H1 (cell line): ENCODE measurements at regions not wholly inside any gene's neighbourhood (a gene's known extent, or its start where the extent isn't known, plus 50 kb on each side); places are given as distances from the start of the nearest gene placed in this dataset.
A peak's percentile ranks its signal among the peaks of the same experiment; 100 is the strongest.

Experiments
- CTCF ChIA-PET: fragments of 300-600 bp; sonication (Branson Sonifier 250); formaldehyde crosslinking; loops from one replicate; lab custom pipeline; 2021; ENCODE audit not compliant: partially characterized antibody; lab: Charles Lee
- POLR2A ChIA-PET: fragments of 300-600 bp; sonication (Branson Sonifier 250); formaldehyde crosslinking; loops from one replicate; lab custom pipeline; 2021; ENCODE audit warnings: inconsistent platforms; ENCODE audit not compliant: partially characterized antibody; lab: Charles Lee
- DNase-seq, 2 experiments: peaks; one replicate each; pipeline versions ENCODE4 v3.0.0 to v3.0.0-alpha.2; 2010 to 2022; ENCODE audit warnings: low spot score in 2 of 2, low read depth in 1 of 2, mixed read lengths in 1 of 2
- FAIRE-seq: peaks from 2 replicates; lab custom pipeline; 2011; peaks lifted over from hg19 to GRCh38; lab: Jason Lieb, UNC
- H2AFZ ChIP-seq: 2 replicates; pipeline ENCODE4 v1.8.1; 2012; ENCODE audit warnings: low read length, inconsistent platforms
- H2AK5ac ChIP-seq: 2 replicates; pipeline ENCODE4 v1.6.1; 2013; ENCODE audit warnings: low read depth, low read length
- H2BK120ac ChIP-seq: replicated peaks from 2 replicates; pipeline ENCODE3; 2013; ENCODE audit warnings: low read depth, low read length, inconsistent platforms
- H2BK12ac ChIP-seq: 2 replicates; pipeline ENCODE4 v1.6.1; 2013; ENCODE audit warnings: low read depth, low read length
- H2BK15ac ChIP-seq: 2 replicates; pipeline ENCODE4 v1.6.1; 2013; ENCODE audit warnings: low read length
- H2BK20ac ChIP-seq: 2 replicates; pipeline ENCODE4 v1.6.1; 2013; ENCODE audit warnings: low read length
- H2BK5ac ChIP-seq: 2 replicates; pipeline ENCODE4 v1.6.1; 2013; ENCODE audit warnings: low read depth, low read length
- H3K14ac ChIP-seq: 2 replicates; pipeline ENCODE4 v1.6.1; 2013; ENCODE audit warnings: inconsistent platforms; ENCODE audit not compliant: insufficient read length
- H3K18ac ChIP-seq: 2 replicates; pipeline ENCODE4 v1.6.1; 2013; ENCODE audit warnings: low read length; ENCODE audit errors: extremely low read depth
- H3K23ac ChIP-seq: 2 replicates; pipeline ENCODE4 v1.6.1; 2013; ENCODE audit warnings: inconsistent platforms; ENCODE audit not compliant: insufficient read length
- H3K23me2 ChIP-seq: 2 replicates; pipeline ENCODE4 v1.6.1; 2013; ENCODE audit warnings: low read depth, low read length
- H3K27ac ChIP-seq: 2 replicates; pipeline ENCODE4 v1.6.1; 2011; ENCODE audit warnings: low read depth, low read length, inconsistent platforms
- H3K27me3 ChIP-seq, 4 experiments: replicated peaks in 1 of 4; 1 replicate in 1 of 4; 2 replicates in 3 of 4; pipeline versions ENCODE4 v1.6.1 to v1.8.1; 2011 to 2013; ENCODE audit warnings: low read length in 3 of 4, mild to moderate bottlenecking in 3 of 4, inconsistent platforms in 2 of 4, mixed read lengths in 2 of 4, moderate library complexity in 1 of 4; ENCODE audit not compliant: control insufficient read depth in 3 of 4, insufficient read depth in 3 of 4; ENCODE audit errors: extremely low read depth in 1 of 4
- H3K36me3 ChIP-seq, 4 experiments: 2 replicates each; pipeline versions ENCODE4 v1.6.1 to v1.8.1; 2011 to 2013; ENCODE audit warnings: mild to moderate bottlenecking in 4 of 4, low read length in 3 of 4, moderate library complexity in 2 of 4, control low read depth in 1 of 4, inconsistent platforms in 1 of 4; ENCODE audit not compliant: insufficient read depth in 4 of 4, control insufficient read depth in 2 of 4
- H3K4ac ChIP-seq: replicated peaks from 2 replicates; pipeline ENCODE3; 2013; ENCODE audit warnings: low read length, low read depth, mixed read lengths, inconsistent platforms; ENCODE audit not compliant: insufficient read length
- H3K4me1 ChIP-seq, 4 experiments: replicated peaks in 1 of 4; 1 replicate in 1 of 4; 2 replicates in 3 of 4; pipeline versions ENCODE4 v1.6.1 to v1.8.1; 2011 to 2013; ENCODE audit warnings: low read length in 3 of 4, inconsistent platforms in 2 of 4, mixed read lengths in 1 of 4; ENCODE audit not compliant: insufficient read depth in 4 of 4, control insufficient read depth in 3 of 4
- H3K4me2 ChIP-seq, 2 experiments: 2 replicates each; pipeline versions ENCODE4 v1.6.1 to v1.8.1; 2011 to 2013; ENCODE audit warnings: low read depth in 2 of 2, low read length in 2 of 2, control low read depth in 1 of 2, inconsistent platforms in 1 of 2, mild to moderate bottlenecking in 1 of 2; ENCODE audit not compliant: insufficient read depth in 1 of 2
- H3K4me3 ChIP-seq, 4 experiments: fragments of 200-600, 300-600 bp in 1 of 4; sonication (generic), shearing (Covaris generic), sonication (Bioruptor Twin) in 1 of 4; 2 replicates each; pipeline versions ENCODE4 v1.5.1 to v1.8.1; 2011 to 2016; ENCODE audit warnings: low read length in 4 of 4, low read depth in 3 of 4, control low read depth in 2 of 4, inconsistent platforms in 2 of 4, mild to moderate bottlenecking in 2 of 4, mixed read lengths in 1 of 4, moderate library complexity in 1 of 4; ENCODE audit not compliant: insufficient read depth in 2 of 4; ENCODE audit errors: extremely low read depth in 1 of 4
- H3K56ac ChIP-seq: replicated peaks from 2 replicates; pipeline ENCODE3; 2013; ENCODE audit warnings: low read depth, mild to moderate bottlenecking, mixed read lengths, low read length, inconsistent platforms; ENCODE audit not compliant: insufficient read length
- H3K79me1 ChIP-seq: 2 replicates; pipeline ENCODE4 v1.6.1; 2013; ENCODE audit warnings: low read depth, low read length, control low read depth
- H3K79me2 ChIP-seq, 2 experiments: 2 replicates each; pipeline versions ENCODE4 v1.6.1 to v1.8.1; 2012 to 2013; ENCODE audit warnings: low read length in 2 of 2, mild to moderate bottlenecking in 2 of 2, inconsistent platforms in 1 of 2; ENCODE audit not compliant: insufficient read depth in 2 of 2, control insufficient read depth in 1 of 2
- H3K9ac ChIP-seq, 4 experiments: replicated peaks in 1 of 4; 1 replicate in 1 of 4; 2 replicates in 3 of 4; pipeline versions ENCODE4 v1.6.1 to v1.8.1; 2011 to 2013; ENCODE audit warnings: low read depth in 3 of 4, low read length in 3 of 4, control low read depth in 2 of 4, mild to moderate bottlenecking in 2 of 4, moderate library complexity in 2 of 4, inconsistent platforms in 1 of 4; ENCODE audit errors: extremely low read depth in 1 of 4
- H3K9me3 ChIP-seq, 2 experiments: 2 replicates each; pipeline versions ENCODE4 v1.6.1 to v1.8.1; 2012 to 2013; ENCODE audit warnings: mild to moderate bottlenecking in 2 of 2, moderate library complexity in 2 of 2, control low read depth in 1 of 2, inconsistent platforms in 1 of 2, low read depth in 1 of 2, low read length in 1 of 2, mixed read lengths in 1 of 2; ENCODE audit not compliant: insufficient read depth in 2 of 2
- H4K20me1 ChIP-seq, 2 experiments: replicated peaks in 1 of 2; 2 replicates each; pipeline versions ENCODE3 to v1.8.1; 2011 to 2013; ENCODE audit warnings: inconsistent platforms in 2 of 2, low read length in 2 of 2, mild to moderate bottlenecking in 1 of 2; ENCODE audit not compliant: insufficient read depth in 2 of 2, control insufficient read depth in 1 of 2
- H4K5ac ChIP-seq: 2 replicates; pipeline ENCODE4 v1.6.1; 2013; ENCODE audit warnings: low read length, low read depth, mixed read lengths, inconsistent platforms; ENCODE audit not compliant: insufficient read length
- H4K8ac ChIP-seq: 2 replicates; pipeline ENCODE4 v1.8.0; 2013; ENCODE audit warnings: mild to moderate bottlenecking, moderate library complexity, low read length, inconsistent platforms; ENCODE audit not compliant: insufficient read depth; ENCODE audit errors: extremely low read depth
- H4K91ac ChIP-seq: replicated peaks from 2 replicates; pipeline ENCODE3; 2013; ENCODE audit warnings: low read length, mixed read lengths, inconsistent platforms; ENCODE audit not compliant: insufficient read length
- BCL11A ChIP-seq, 2 experiments: IDR thresholded peaks; one replicate each; pipeline ENCODE4 v1.6.1; 2011; ENCODE audit warnings: low read depth in 2 of 2, low read length in 2 of 2, mild to moderate bottlenecking in 2 of 2
- CHD1 ChIP-seq: IDR thresholded peaks from 2 replicates; pipeline ENCODE4 v1.6.1; 2012; ENCODE audit warnings: low read depth, low read length, improper control_type of control experiment
- CTCF ChIP-seq, 3 experiments: IDR thresholded peaks; 1 replicate in 2 of 3; 2 replicates in 1 of 3; pipeline versions ENCODE4 v1.5.1 to v1.6.1; 2011; ENCODE audit warnings: low read length in 3 of 3, mild to moderate bottlenecking in 3 of 3, inconsistent platforms in 2 of 3, low read depth in 1 of 3, moderate library complexity in 1 of 3; ENCODE audit not compliant: insufficient read depth in 1 of 3; ENCODE audit errors: control extremely low read depth in 1 of 3
- GTF2F1 ChIP-seq: IDR thresholded peaks from 2 replicates; pipeline ENCODE4 v1.6.1; 2012; ENCODE audit warnings: low read depth, low read length, improper control_type of control experiment, borderline replicate concordance
- MAX ChIP-seq: IDR thresholded peaks from 2 replicates; pipeline ENCODE4 v1.6.1; 2012; ENCODE audit warnings: inconsistent platforms
- NRF1 ChIP-seq: IDR thresholded peaks from 2 replicates; pipeline ENCODE4 v1.6.1; 2011; ENCODE audit warnings: mild to moderate bottlenecking, low read depth, low read length, improper control_type of control experiment
- RAD21 ChIP-seq, 2 experiments: IDR thresholded peaks in 1 of 2; conservative IDR thresholded peaks in 1 of 2; 2 replicates each; pipeline ENCODE4 v1.6.1; 2011; ENCODE audit warnings: low read depth in 2 of 2, low read length in 2 of 2, improper control_type of control experiment in 1 of 2, inconsistent platforms in 1 of 2, mild to moderate bottlenecking in 1 of 2, moderate library complexity in 1 of 2
- TCF12 ChIP-seq: IDR thresholded peaks from 2 replicates; pipeline ENCODE4 v1.6.1; 2011; ENCODE audit warnings: low read depth, mild to moderate bottlenecking, low read length
- ZNF274 ChIP-seq: IDR thresholded peaks from 2 replicates; pipeline ENCODE4 v1.7.0; 2012; ENCODE audit warnings: low read length, borderline replicate concordance; ENCODE audit errors: extremely low read depth
- WGBS, 2 experiments: shearing (Covaris generic) in 1 of 2; methylation state at CpG; one replicate each; pipeline versions ENCODE4 v1.1.6 to v1.1.7; 2013 to 2015; ENCODE audit warnings: low lambda C conversion rate in 2 of 2, mixed read lengths in 2 of 2, inconsistent platforms in 1 of 2, low coverage in 1 of 2, missing lambda C conversion rate in 1 of 2; ENCODE audit not compliant: insufficient replicate concordance in 2 of 2, insufficient coverage in 1 of 2, insufficient read length in 1 of 2; ENCODE audit errors: extremely low coverage in 1 of 2, missing lambda C conversion rate in 1 of 2; 5-methylcytosine and 5-hydroxymethylcytosine counted together
- TF ChIP-seq, protein P1 (sequence below): IDR thresholded peaks from 2 replicates; pipeline ENCODE4 v1.6.1; 2011; ENCODE audit warnings: low read depth, mild to moderate bottlenecking, low read length; ENCODE audit not compliant: insufficient read depth

DNA sequence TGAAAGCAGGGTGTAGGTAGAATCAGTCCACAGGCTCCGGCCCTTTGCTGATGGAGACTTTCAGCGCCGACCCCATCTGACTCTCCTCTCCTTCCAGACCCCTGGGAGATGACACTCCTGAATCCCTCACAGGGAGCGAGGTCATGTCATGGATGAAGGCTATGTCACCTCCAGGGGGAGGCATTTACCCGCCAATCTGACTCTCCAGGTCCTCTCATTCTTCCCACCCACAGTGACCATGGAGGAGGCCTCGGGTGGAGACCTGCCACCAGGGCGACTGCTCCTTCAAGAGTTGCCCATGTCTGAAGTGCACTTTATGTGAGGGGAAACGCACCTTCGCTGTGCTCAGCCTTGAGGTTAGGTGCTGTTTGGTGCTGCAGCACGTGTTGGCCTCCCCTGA lies 112.7 kb downstream of the KLF13 start:
- H3K4me2 ChIP-seq: no peak overlapping the region
- no peak overlapping the region for H3K4me3 ChIP-seq
- H4K91ac ChIP-seq: no peak overlapping the region
- H3K4ac ChIP-seq: no peak overlapping the region
- no peak overlapping the region for H2BK12ac ChIP-seq
- DNase-seq: peak in 1 of 2 experiments; percentile 60
- no peak overlapping the region for H2BK15ac ChIP-seq
- ChIA-PET POLR2A (interaction anchor here (1.3 kb wide), 1 partner anchor 13 kb away, joined by 4 read pairs; no protein-coding TSS in a partner anchor), CTCF (interaction anchor here (0.6 to 15.1 kb wide), 19 partner anchors 12 to 239 kb away, joined by 3 to 199 read pairs (median 6); no protein-coding TSS in a partner anchor)
- no peak overlapping the region for H2AK5ac ChIP-seq
- H3K9me3 ChIP-seq: no peaks in the 10 kb centered on the region
- H3K9ac ChIP-seq: no peak overlapping the region
- FAIRE-seq: no peak
- no peak overlapping the region for H2BK120ac ChIP-seq
- no peak overlapping the region for H3K23ac ChIP-seq
- H3K79me2 ChIP-seq: no peaks in the 10 kb centered on the region
- no peaks in the 10 kb centered on the region for H3K36me3 ChIP-seq
- no peak overlapping the region for H2BK20ac ChIP-seq
- no peak overlapping the region for H4K5ac ChIP-seq
- H4K8ac ChIP-seq: no peak overlapping the region
- H3K18ac ChIP-seq: no peak overlapping the region
- H2BK5ac ChIP-seq: no peak overlapping the region
- WGBS, 2 experiments: 81% methylated on average over 10 of the region's 10 CpGs; no CpG with 5 or more reads in 1 of the 2 experiments
- no peak overlapping the region for H2AFZ ChIP-seq
- peaks cover 3% of the 10 kb centered on the region; the same call in 1 of the 2 replicates for H3K23me2 ChIP-seq
- H3K27me3 ChIP-seq: peaks cover 0 to 13% (median 10%) of the 10 kb centered on the region in 4 experiments; a peak in 5 of 7 replicates
- H3K4me1 ChIP-seq: no peaks in the 10 kb centered on the region; a peak in 2 of 7 replicates
- H3K14ac ChIP-seq: no peak overlapping the region
- peaks cover 0 to 3% of the 10 kb centered on the region in 2 experiments for H4K20me1 ChIP-seq
- H3K79me1 ChIP-seq: no peaks in the 10 kb centered on the region
- no peak overlapping the region for H3K27ac ChIP-seq
- H3K56ac ChIP-seq: no peak overlapping the region
- TF ChIP-seq CHD1 (no peak), RAD21 (IDR thresholded peaks at IDR 0.05 in 1 of 2, conservative IDR thresholded peaks at IDR 0.05 in 1 of 2; ENCODE audit: low read depth in 2 of 2, low read length in 2 of 2) (peak; percentile 78 to 81), TCF12 (no peak), ZNF274 (no peak), CTCF (IDR thresholded peaks at IDR 0.05; ENCODE audit: control extremely low read depth in 1 of 3, insufficient read depth in 1 of 3, low read depth in 1 of 3, low read length in 3 of 3) (peak; percentile 66 to 74 (median 71)), NRF1 (no peak), BCL11A (IDR thresholded peaks at IDR 0.05; ENCODE audit: low read depth in 2 of 2, low read length in 2 of 2) (no peak), MAX (0 out of 2 replicates have a peak, but pooled peaks have one; percentile 19), GTF2F1 (no peak)
- TF ChIP-seq, protein P1, sequence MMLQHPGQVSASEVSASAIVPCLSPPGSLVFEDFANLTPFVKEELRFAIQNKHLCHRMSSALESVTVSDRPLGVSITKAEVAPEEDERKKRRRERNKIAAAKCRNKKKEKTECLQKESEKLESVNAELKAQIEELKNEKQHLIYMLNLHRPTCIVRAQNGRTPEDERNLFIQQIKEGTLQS: no peak
